RWPE1 (cell line): ENCODE measurements at regions not wholly inside any gene's neighbourhood (a gene's known extent, or its start where the extent isn't known, plus 50 kb on each side); places are given as distances from the start of the nearest gene placed in this dataset.

Source experiments
- CTCF ChIA-PET: fragments of 350-600 bp; sonication (Branson Sonifier 250); formaldehyde crosslinking; extraction: SDS; loops from one replicate; lab custom pipeline; 2021; lab: Yijun Ruan, JAX
- POLR2A ChIA-PET: fragments of 400-600 bp; formaldehyde crosslinking; extraction: SDS; loops from one replicate; lab custom pipeline; 2020; ENCODE audit warnings: antibody characterized with exemption; ENCODE audit not compliant: low non-redundant PET; lab: Yijun Ruan, JAX
- DNase-seq: peaks from one replicate; pipeline ENCODE4 v3.0.0; 2012; ENCODE audit warnings: low spot score
- H3K27ac ChIP-seq: fragments of 450-650 bp; 2 replicates; pipeline ENCODE4 v1.5.1; 2017
- CTCF ChIP-seq: fragments of 450-650 bp; conservative IDR thresholded peaks from 2 replicates; pipeline ENCODE4 v1.5.1; 2017; ENCODE audit warnings: low read depth, mild to moderate bottlenecking

- no peak for TF ChIP-seq CTCF
- DNase-seq = no peak
- CTCF ChIA-PET = interaction anchor here (0.6 to 0.8 kb wide), 2 partner anchors 49 to 199 kb away, joined by 4 read pairs; no protein-coding TSS in a partner anchor
- no peak overlapping the region for H3K27ac ChIP-seq
- POLR2A ChIA-PET = no interaction called here
These were observed 63.2 kb upstream of the APOBEC4 start for GRCh38 chr1:183716286-183716685.

- ChIA-PET POLR2A (no interaction called here), CTCF (interaction anchor here (1.0 kb wide), 1 partner anchor 8 kb away, joined by 4 read pairs; no protein-coding TSS in a partner anchor)
- H3K27ac ChIP-seq = no peak overlapping the region
- DNase-seq = no peak
- no peak for TF ChIP-seq CTCF
These were observed 58.7 kb upstream of the APOBEC4 start for GRCh38 chr1:183711741-183712361.

GRCh38 chr1:183711165-183711682 lies 58.1 kb upstream of the APOBEC4 start:
- CTCF ChIA-PET = interaction anchor here (1.0 kb wide), 1 partner anchor 9 kb away, joined by 4 read pairs; no protein-coding TSS in a partner anchor
- POLR2A ChIA-PET = no interaction called here
- no peak overlapping the region for H3K27ac ChIP-seq
- no peak for TF ChIP-seq CTCF
- no peak for DNase-seq

- no peak for DNase-seq
- no peak overlapping the region for H3K27ac ChIP-seq
- TF ChIP-seq CTCF = no peak
- ChIA-PET POLR2A (no interaction called here), CTCF (no interaction called here)
These were observed 57.6 kb upstream of the APOBEC4 start for GRCh38 chr1:183710734-183711133.

- ChIA-PET CTCF (no interaction called here), POLR2A (no interaction called here)
- TF ChIP-seq CTCF = no peak
- DNase-seq = no peak
- no peak overlapping the region for H3K27ac ChIP-seq
These were observed 57.2 kb upstream of the APOBEC4 start for GRCh38 chr1:183710333-183710732.

GRCh38 chr1:183704131-183704530 lies 51.0 kb upstream of the APOBEC4 start:
- no peak for DNase-seq
- CTCF ChIA-PET = no interaction called here
- POLR2A ChIA-PET = no interaction called here
- TF ChIP-seq CTCF = no peak
- no peak overlapping the region for H3K27ac ChIP-seq
